ENCODE measurements at regions not wholly inside any gene's neighbourhood (a gene's known extent, or its start where the extent isn't known, plus 50 kb on each side); places are given as distances from the start of the nearest gene placed in this dataset.

- H3K4me3 ChIP-seq: no peak overlapping the region
- H3K9me3 ChIP-seq: peaks cover 0 to 3% (median 0%) of the 10 kb centered on the region in 12 donors
- DNase-seq (no peak), ATAC-seq (no peak)
- no peaks in the 10 kb centered on the region for H3K4me1 ChIP-seq
- no peak for TF ChIP-seq CTCF (IDR thresholded peaks at IDR 0.05)
- TF ChIP-seq POLR2A (IDR thresholded peaks at IDR 0.05): no peak
- no peaks in the 10 kb centered on the region for H3K36me3 ChIP-seq
- no peak overlapping the region for H3K27ac ChIP-seq
- 72 to 77% (median 74%) methylated on average over 3 of the region's 3 CpGs for WGBS, 4 donors
- no peaks in the 10 kb centered on the region for H3K27me3 ChIP-seq
- intact Hi-C loops (cut with DNase I): no loop called here
Measured at GRCh38 chr16:6956511-6956910, 376.1 kb upstream of the RBFOX1 start.

GRCh38 chr16:6955303-6955702 lies 377.3 kb upstream of the RBFOX1 start:
- DNase-seq (no peak), ATAC-seq (no peak)
- TF ChIP-seq POLR2A (IDR thresholded peaks at IDR 0.05): no peak
- TF ChIP-seq CTCF (IDR thresholded peaks at IDR 0.05): no peak
- intact Hi-C loops (cut with DNase I): no loop called here
- H3K27me3 ChIP-seq: no peaks in the 10 kb centered on the region
- WGBS, 4 donors: 48 to 76% (median 76%) methylated on average over 3 of the region's 3 CpGs
- H3K4me1 ChIP-seq: no peaks in the 10 kb centered on the region
- H3K36me3 ChIP-seq: no peaks in the 10 kb centered on the region
- H3K27ac ChIP-seq: no peak overlapping the region
- peaks cover 0 to 3% (median 0%) of the 10 kb centered on the region in 12 donors for H3K9me3 ChIP-seq
- no peak overlapping the region for H3K4me3 ChIP-seq

- no peak overlapping the region for H3K27ac ChIP-seq
- ATAC-seq: no peak
- no peaks in the 10 kb centered on the region for H3K27me3 ChIP-seq
- no peak for DNase-seq
- no peak overlapping the region for H3K4me3 ChIP-seq
- no peaks in the 10 kb centered on the region for H3K36me3 ChIP-seq
- 59 to 76% (median 72%) methylated on average over 5 of the region's 5 CpGs for WGBS, 4 donors
- H3K9me3 ChIP-seq: no peaks in the 10 kb centered on the region
- intact Hi-C loops (cut with DNase I): no loop called here
- H3K4me1 ChIP-seq: no peaks in the 10 kb centered on the region
- no peak for TF ChIP-seq CTCF (IDR thresholded peaks at IDR 0.05)
- TF ChIP-seq POLR2A (IDR thresholded peaks at IDR 0.05): no peak
Measured at GRCh38 chr16:6949240-6949639, 383.4 kb upstream of the RBFOX1 start.

GRCh38 chr16:6947291-6947690 lies 385.4 kb upstream of the RBFOX1 start:
- DNase-seq: no peak
- H3K27ac ChIP-seq: no peak overlapping the region
- intact Hi-C loops (cut with DNase I): no loop called here
- no peak overlapping the region for H3K4me3 ChIP-seq
- H3K4me1 ChIP-seq: no peaks in the 10 kb centered on the region
- TF ChIP-seq CTCF (IDR thresholded peaks at IDR 0.05) (no peak), POLR2A (IDR thresholded peaks at IDR 0.05) (no peak)
- no peaks in the 10 kb centered on the region for H3K9me3 ChIP-seq
- no peaks in the 10 kb centered on the region for H3K27me3 ChIP-seq
- 64 to 86% (median 78%) methylated on average over 6 of the region's 6 CpGs for WGBS, 4 donors
- ATAC-seq: no peak
- H3K36me3 ChIP-seq: no peaks in the 10 kb centered on the region

Data from heart left ventricle (tissue), 16 donors.